Thyroid gland (tissue), 4 donors: ENCODE measurements at regions not wholly inside any gene's neighbourhood (a gene's known extent, or its start where the extent isn't known, plus 50 kb on each side); places are given as distances from the start of the nearest gene placed in this dataset.

ENCODE experiments used
- CTCF ChIP-seq, 6 experiments: fragments of 200-600 bp in 3 of 6; fragments of 450-650 bp in 3 of 6; sonication (generic) in 3 of 6; IDR thresholded peaks; one replicate each; pipeline ENCODE4 v1.5.1; 2016 to 2019; ENCODE audit warnings: antibody characterized with exemption in 6 of 6, mild to moderate bottlenecking in 2 of 6, inconsistent platforms in 1 of 6, moderate library complexity in 1 of 6
- POLR2A ChIP-seq, 2 donors: fragments of 450-650 bp; IDR thresholded peaks; one replicate each; pipeline ENCODE4 v1.6.1; 2017; ENCODE audit warnings: antibody characterized with exemption in 2 of 2, mild to moderate bottlenecking in 2 of 2, moderate library complexity in 1 of 2

GRCh38 chr6:50362706-50363105 is 313.0 kb upstream of the DEFB112 start:
- TF ChIP-seq CTCF (IDR thresholded peaks at IDR 0.05) (no peak), POLR2A (IDR thresholded peaks at IDR 0.05) (no peak)
